SK-N-SH (cell line): ENCODE measurements at regions not wholly inside any gene's neighbourhood (a gene's known extent, or its start where the extent isn't known, plus 50 kb on each side); places are given as distances from the start of the nearest gene placed in this dataset.
A peak's percentile ranks its signal among the peaks of the same experiment; 100 is the strongest.

Source experiments
- CTCF ChIA-PET: fragments of 300-600, 350-600 bp; formaldehyde crosslinking; extraction: SDS; loops from one replicate; lab custom pipeline; 2021; lab: Yijun Ruan, JAX
- POLR2A ChIA-PET: fragments of 350-600 bp; sonication (Branson Sonifier 250); formaldehyde crosslinking; extraction: SDS; loops from one replicate; lab custom pipeline; 2020; ENCODE audit warnings: antibody characterized with exemption, inconsistent platforms; lab: Yijun Ruan, JAX
- DNase-seq: peaks from one replicate; pipeline ENCODE4 v3.0.0; 2012
- H2AFZ ChIP-seq: fragments of 200-600 bp; sonication (generic); 2 replicates; pipeline ENCODE4 v1.8.1; 2016; ENCODE audit warnings: antibody characterized with exemption, mild to moderate bottlenecking, low read depth
- H3F3A ChIP-seq: fragments of 200-600 bp; sonication (generic); replicated peaks from 2 replicates; pipeline ENCODE3; 2016; ENCODE audit warnings: antibody characterized with exemption, mild to moderate bottlenecking; ENCODE audit not compliant: insufficient read depth
- H3K27ac ChIP-seq, 2 experiments: fragments of 200-500 bp in 1 of 2; fragments of 200-600 bp in 1 of 2; sonication (Bioruptor generic) in 1 of 2; sonication (generic), shearing (Covaris generic) in 1 of 2; 2 replicates each; pipeline versions ENCODE4 v1.5.1 to v1.6.1; 2014 to 2016; ENCODE audit warnings: low read depth in 2 of 2, inconsistent platforms in 1 of 2, low read length in 1 of 2, mild to moderate bottlenecking in 1 of 2, mixed read lengths in 1 of 2
- H3K27me3 ChIP-seq: fragments of 200-600 bp; sonication (generic), shearing (Covaris generic); 2 replicates; pipeline ENCODE4 v1.6.1; 2016; ENCODE audit warnings: mixed run types; ENCODE audit not compliant: insufficient read depth
- H3K36me3 ChIP-seq, 2 experiments: fragments of 200-500 bp in 1 of 2; fragments of 200-600 bp in 1 of 2; sonication (Bioruptor generic) in 1 of 2; sonication (generic) in 1 of 2; replicated peaks in 1 of 2; 2 replicates each; pipeline versions ENCODE3 to v1.5.1; 2014 to 2016; ENCODE audit warnings: low read length in 1 of 2, mild to moderate bottlenecking in 1 of 2; ENCODE audit not compliant: insufficient read depth in 2 of 2, control insufficient read depth in 1 of 2
- H3K4me1 ChIP-seq, 2 experiments: fragments of 200-500 bp in 1 of 2; fragments of 200-600 bp in 1 of 2; sonication (Bioruptor generic) in 1 of 2; sonication (generic), shearing (Covaris generic) in 1 of 2; 2 replicates each; pipeline versions ENCODE4 v1.5.1 to v1.6.1; 2014 to 2016; ENCODE audit warnings: low read depth in 1 of 2, low read length in 1 of 2, mixed run types in 1 of 2; ENCODE audit not compliant: insufficient read depth in 2 of 2, control insufficient read depth in 1 of 2
- H3K4me2 ChIP-seq: fragments of 200-600 bp; sonication (generic), shearing (Covaris generic); 2 replicates; pipeline ENCODE4 v1.6.1; 2017; ENCODE audit warnings: mixed run types
- H3K4me3 ChIP-seq, 2 experiments: fragments of 200-500 bp in 1 of 2; fragments of 200-600 bp in 1 of 2; sonication (Bioruptor generic) in 1 of 2; sonication (generic), shearing (Covaris generic) in 1 of 2; 2 replicates each; pipeline versions ENCODE4 v1.5.1 to v1.8.1; 2014 to 2016; ENCODE audit warnings: low read depth in 2 of 2, inconsistent platforms in 1 of 2, low read length in 1 of 2, mild to moderate bottlenecking in 1 of 2, mixed read lengths in 1 of 2, moderate library complexity in 1 of 2
- H3K79me2 ChIP-seq: fragments of 200-600 bp; sonication (generic); 2 replicates; pipeline ENCODE4 v1.8.1; 2017; ENCODE audit warnings: mild to moderate bottlenecking; ENCODE audit not compliant: insufficient read depth
- H3K9ac ChIP-seq: fragments of 200-600 bp; sonication (generic); 2 replicates; pipeline ENCODE4 v1.6.1; 2017; ENCODE audit warnings: mixed run types
- H3K9me2 ChIP-seq: fragments of 200-600 bp; sonication (generic); 2 replicates; pipeline ENCODE4 v1.6.1; 2017; ENCODE audit warnings: mixed run types
- H3K9me3 ChIP-seq: fragments of 200-600 bp; sonication (generic); 2 replicates; pipeline ENCODE4 v1.6.1; 2017; ENCODE audit warnings: mixed run types, mild to moderate bottlenecking, moderate library complexity
- H4K20me1 ChIP-seq: fragments of 200-600 bp; sonication (generic); 2 replicates; pipeline ENCODE4 v1.6.1; 2017; ENCODE audit warnings: mild to moderate bottlenecking, mixed run types; ENCODE audit not compliant: insufficient read depth
- CHD2 ChIP-seq: fragments of 150-350 bp; IDR thresholded peaks from 2 replicates; pipeline ENCODE4 v1.6.1; 2018; ENCODE audit warnings: low read length; ENCODE audit not compliant: partially characterized antibody
- ELF1 ChIP-seq: IDR thresholded peaks from 2 replicates; pipeline ENCODE4 v1.4.0; 2012
- EP300 ChIP-seq, 2 experiments: IDR thresholded peaks; 2 replicates each; pipeline versions ENCODE4 v1.4.0 to v1.6.1; 2012; ENCODE audit warnings: borderline replicate concordance in 1 of 2, low read depth in 1 of 2, low read length in 1 of 2
- EZH2phosphoT487 ChIP-seq: fragments of 200-600 bp; sonication (generic); IDR thresholded peaks from 2 replicates; pipeline ENCODE4 v1.6.1; 2017; ENCODE audit warnings: low read depth, mixed run types, mild to moderate bottlenecking, antibody characterized with exemption, moderate library complexity, borderline replicate concordance
- FOSL2 ChIP-seq: IDR thresholded peaks from 2 replicates; pipeline ENCODE4 v1.4.0; 2012; ENCODE audit warnings: low read depth, mild to moderate bottlenecking, moderate library complexity, borderline replicate concordance
- FOXM1 ChIP-seq: IDR thresholded peaks from 2 replicates; pipeline ENCODE4 v1.4.0; 2012; ENCODE audit warnings: low read depth, mild to moderate bottlenecking
- GABPA ChIP-seq: IDR thresholded peaks from 2 replicates; pipeline ENCODE4 v1.4.0; 2012; ENCODE audit warnings: low read depth, mild to moderate bottlenecking
- MEF2A ChIP-seq: IDR thresholded peaks from 2 replicates; pipeline ENCODE4 v1.4.0; 2012; ENCODE audit warnings: low read depth, borderline replicate concordance
- MXI1 ChIP-seq: IDR thresholded peaks from 2 replicates; pipeline ENCODE4 v1.6.1; 2012; ENCODE audit warnings: mild to moderate bottlenecking, low read depth, low read length, improper control_type of control experiment
- RAD21 ChIP-seq: IDR thresholded peaks from 2 replicates; pipeline ENCODE4 v1.6.1; 2012; ENCODE audit warnings: mild to moderate bottlenecking, low read length
- RCOR1 ChIP-seq: fragments of 150-350 bp; IDR thresholded peaks from 2 replicates; pipeline ENCODE4 v1.6.1; 2017; ENCODE audit warnings: antibody characterized with exemption, low read length
- RFX5 ChIP-seq: IDR thresholded peaks from 2 replicates; pipeline ENCODE4 v1.6.1; 2012; ENCODE audit warnings: mild to moderate bottlenecking, improper control_type of control experiment, low read length
- SIN3A ChIP-seq: IDR thresholded peaks from 2 replicates; pipeline ENCODE4 v1.6.1; 2012; ENCODE audit warnings: low read depth, mild to moderate bottlenecking, low read length, moderate library complexity, borderline replicate concordance
- SMC3 ChIP-seq: IDR thresholded peaks from 2 replicates; pipeline ENCODE4 v1.6.1; 2012; ENCODE audit warnings: low read depth, low read length, improper control_type of control experiment
- TCF12 ChIP-seq: IDR thresholded peaks from 2 replicates; pipeline ENCODE4 v1.4.0; 2012
- YY1 ChIP-seq: IDR thresholded peaks from 2 replicates; pipeline ENCODE4 v1.4.0; 2012; ENCODE audit warnings: low read depth, mild to moderate bottlenecking
- WGBS: methylation state at CpG from one replicate; pipeline ENCODE4 v1.1.6; 2017; ENCODE audit warnings: low lambda C conversion rate; 5-methylcytosine and 5-hydroxymethylcytosine counted together
- TF ChIP-seq, protein P1 (sequence below): fragments of 200-600 bp; sonication (generic); IDR thresholded peaks from 2 replicates; pipeline ENCODE4 v1.6.1; 2017; ENCODE audit warnings: antibody characterized with exemption, mild to moderate bottlenecking, moderate library complexity
- TF ChIP-seq, protein P2 (sequence below): IDR thresholded peaks from 2 replicates; pipeline ENCODE4 v1.4.0; 2012; ENCODE audit warnings: low read depth
- TF ChIP-seq, protein P3 (sequence below): fragments of 150-350 bp; IDR thresholded peaks from 2 replicates; pipeline ENCODE4 v1.6.1; 2016; ENCODE audit warnings: mild to moderate bottlenecking, low read depth, low read length
- TF ChIP-seq, protein P4 (sequence below): IDR thresholded peaks from 2 replicates; pipeline ENCODE4 v1.4.0; 2012; ENCODE audit warnings: low read depth, borderline replicate concordance

DNA sequence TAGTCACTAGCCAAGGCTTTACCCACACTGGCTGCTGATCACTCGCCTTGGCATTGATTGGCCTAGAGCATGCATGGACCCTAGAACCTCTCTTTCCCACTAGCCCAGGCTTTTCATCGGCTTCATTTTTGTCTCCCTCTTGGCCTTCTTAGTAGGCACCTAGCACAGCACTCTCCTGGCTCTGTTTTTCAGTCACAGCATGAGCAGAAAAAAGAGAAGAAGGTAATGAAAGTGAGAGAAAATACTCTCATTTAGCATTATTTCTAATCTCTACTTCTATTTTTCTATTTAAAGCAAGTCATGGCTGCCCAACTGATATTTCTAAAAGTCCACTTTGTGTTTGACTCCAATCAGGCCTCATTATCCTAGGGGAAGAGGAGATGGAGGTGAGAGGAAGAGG is 267.2 kb downstream of the FBXO8 start:
- Histone ChIP-seq H3K27ac (no peak overlapping the region; a peak in 1 of 4 replicates), H3K4me3 (no peak overlapping the region), H3K9ac (no peak overlapping the region), H3K4me2 (no peak overlapping the region), H2AFZ (no peak overlapping the region), H3K36me3 (no peaks in the 10 kb centered on the region), H4K20me1 (no peaks in the 10 kb centered on the region), H3K27me3 (no peaks in the 10 kb centered on the region), H3K9me3 (no peaks in the 10 kb centered on the region), H3K4me1 (peaks cover 0 to 26% of the 10 kb centered on the region in 2 experiments; a peak in 3 of 4 replicates), H3K79me2 (no peaks in the 10 kb centered on the region), H3K9me2 (no peaks in the 10 kb centered on the region), H3F3A (no peaks in the 10 kb centered on the region)
- DNase-seq = no peak
- ChIA-PET POLR2A (no interaction called here), CTCF (interaction anchor here (1.4 kb wide), 1 partner anchor 14 kb away, joined by 4 read pairs; no protein-coding TSS in a partner anchor)
- WGBS = 85% methylated on average over 2 of the region's 2 CpGs
- TF ChIP-seq MEF2A (no peak), EZH2phosphoT487 (no peak), FOSL2 (no peak), FOXM1 (no peak), YY1 (no peak), ELF1 (no peak), RFX5 (no peak), SIN3A (no peak)
- TF ChIP-seq, protein P1, sequence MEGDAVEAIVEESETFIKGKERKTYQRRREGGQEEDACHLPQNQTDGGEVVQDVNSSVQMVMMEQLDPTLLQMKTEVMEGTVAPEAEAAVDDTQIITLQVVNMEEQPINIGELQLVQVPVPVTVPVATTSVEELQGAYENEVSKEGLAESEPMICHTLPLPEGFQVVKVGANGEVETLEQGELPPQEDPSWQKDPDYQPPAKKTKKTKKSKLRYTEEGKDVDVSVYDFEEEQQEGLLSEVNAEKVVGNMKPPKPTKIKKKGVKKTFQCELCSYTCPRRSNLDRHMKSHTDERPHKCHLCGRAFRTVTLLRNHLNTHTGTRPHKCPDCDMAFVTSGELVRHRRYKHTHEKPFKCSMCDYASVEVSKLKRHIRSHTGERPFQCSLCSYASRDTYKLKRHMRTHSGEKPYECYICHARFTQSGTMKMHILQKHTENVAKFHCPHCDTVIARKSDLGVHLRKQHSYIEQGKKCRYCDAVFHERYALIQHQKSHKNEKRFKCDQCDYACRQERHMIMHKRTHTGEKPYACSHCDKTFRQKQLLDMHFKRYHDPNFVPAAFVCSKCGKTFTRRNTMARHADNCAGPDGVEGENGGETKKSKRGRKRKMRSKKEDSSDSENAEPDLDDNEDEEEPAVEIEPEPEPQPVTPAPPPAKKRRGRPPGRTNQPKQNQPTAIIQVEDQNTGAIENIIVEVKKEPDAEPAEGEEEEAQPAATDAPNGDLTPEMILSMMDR = no peak
- TF ChIP-seq, protein P2, sequence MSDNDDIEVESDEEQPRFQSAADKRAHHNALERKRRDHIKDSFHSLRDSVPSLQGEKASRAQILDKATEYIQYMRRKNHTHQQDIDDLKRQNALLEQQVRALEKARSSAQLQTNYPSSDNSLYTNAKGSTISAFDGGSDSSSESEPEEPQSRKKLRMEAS = no peak
- TF ChIP-seq, protein P3, sequence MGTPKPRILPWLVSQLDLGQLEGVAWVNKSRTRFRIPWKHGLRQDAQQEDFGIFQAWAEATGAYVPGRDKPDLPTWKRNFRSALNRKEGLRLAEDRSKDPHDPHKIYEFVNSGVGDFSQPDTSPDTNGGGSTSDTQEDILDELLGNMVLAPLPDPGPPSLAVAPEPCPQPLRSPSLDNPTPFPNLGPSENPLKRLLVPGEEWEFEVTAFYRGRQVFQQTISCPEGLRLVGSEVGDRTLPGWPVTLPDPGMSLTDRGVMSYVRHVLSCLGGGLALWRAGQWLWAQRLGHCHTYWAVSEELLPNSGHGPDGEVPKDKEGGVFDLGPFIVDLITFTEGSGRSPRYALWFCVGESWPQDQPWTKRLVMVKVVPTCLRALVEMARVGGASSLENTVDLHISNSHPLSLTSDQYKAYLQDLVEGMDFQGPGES = no peak
- TF ChIP-seq, protein P4, sequence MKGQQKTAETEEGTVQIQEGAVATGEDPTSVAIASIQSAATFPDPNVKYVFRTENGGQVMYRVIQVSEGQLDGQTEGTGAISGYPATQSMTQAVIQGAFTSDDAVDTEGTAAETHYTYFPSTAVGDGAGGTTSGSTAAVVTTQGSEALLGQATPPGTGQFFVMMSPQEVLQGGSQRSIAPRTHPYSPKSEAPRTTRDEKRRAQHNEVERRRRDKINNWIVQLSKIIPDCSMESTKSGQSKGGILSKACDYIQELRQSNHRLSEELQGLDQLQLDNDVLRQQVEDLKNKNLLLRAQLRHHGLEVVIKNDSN = no peak

DNA sequence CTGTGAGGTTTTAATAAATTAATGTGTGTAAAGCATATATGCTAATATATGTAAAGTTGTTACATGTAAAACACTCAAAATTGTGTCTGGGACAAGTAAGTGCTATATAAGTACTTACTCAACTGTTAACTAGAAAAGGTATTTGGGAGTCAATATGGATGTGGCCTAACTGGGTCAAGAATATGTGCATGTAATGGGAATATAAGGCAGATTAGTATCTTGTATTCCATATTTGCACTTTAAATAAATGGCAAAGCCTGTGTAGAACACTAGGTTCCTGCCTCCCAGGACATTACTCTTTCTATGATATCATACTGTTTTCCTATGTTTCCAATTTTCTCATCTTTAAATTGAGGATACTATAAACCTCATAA is 270.6 kb downstream of the FBXO8 start:
- Histone ChIP-seq H3K4me2 (no peak overlapping the region), H3K4me3 (no peak overlapping the region), H3K27me3 (no peaks in the 10 kb centered on the region), H3K79me2 (no peaks in the 10 kb centered on the region), H2AFZ (no peak overlapping the region), H4K20me1 (no peaks in the 10 kb centered on the region), H3K36me3 (no peaks in the 10 kb centered on the region), H3K27ac (peak overlapping the region in 1 of 2 experiments; percentile 100; a peak in 2 of 4 replicates), H3K4me1 (peaks cover 7 to 38% of the 10 kb centered on the region in 2 experiments; a peak in 3 of 4 replicates), H3K9ac (no peak overlapping the region), H3K9me3 (no peaks in the 10 kb centered on the region), H3F3A (no peaks in the 10 kb centered on the region), H3K9me2 (no peaks in the 10 kb centered on the region)
- POLR2A ChIA-PET = interaction anchor here (1.9 kb wide), 1 partner anchor 56 kb away, joined by 11 read pairs; no protein-coding TSS in a partner anchor
- CTCF ChIA-PET = no interaction called here
- DNase-seq = no peak
- TF ChIP-seq SMC3 = no peak
- TF ChIP-seq, protein P1 = no peak
- TF ChIP-seq RFX5 = no peak
- TF ChIP-seq FOSL2 = no peak
- no peak for TF ChIP-seq EZH2phosphoT487
- TF ChIP-seq CHD2 = no peak
- TF ChIP-seq, protein P4 = no peak
- TF ChIP-seq MXI1 = no peak
- TF ChIP-seq TCF12 = no peak
- TF ChIP-seq EP300 (IDR thresholded peaks at IDR 0.05; ENCODE audit: borderline replicate concordance in 1 of 2, low read depth in 1 of 2, low read length in 1 of 2) = no peak
- TF ChIP-seq GABPA = no peak
- no peak for TF ChIP-seq RAD21
- no peak for TF ChIP-seq RCOR1
- no peak for TF ChIP-seq SIN3A
